WERI-Rb-1 (cell line): ENCODE measurements at regions not wholly inside any gene's neighbourhood (a gene's known extent, or its start where the extent isn't known, plus 50 kb on each side); places are given as distances from the start of the nearest gene placed in this dataset.
"Not testable (repeated sequence)": the region's sequence is repeated elsewhere in the genome, so short reads cannot be mapped to it uniquely, and the experiment has no call there.

Experiments
- DNase-seq: peaks from one replicate; pipeline ENCODE4 v3.0.0-alpha.2; 2020
- H3K27ac ChIP-seq: fragments of 250-450 bp; sonication (Bioruptor Pico); 2 replicates; pipeline ENCODE4 v1.5.1; 2020; ENCODE audit warnings: mild to moderate bottlenecking, moderate library complexity
- H3K27me3 ChIP-seq: fragments of 250-450 bp; sonication (Bioruptor Pico); 2 replicates; pipeline ENCODE4 v1.5.1; 2021; ENCODE audit warnings: mild to moderate bottlenecking, low read depth, moderate library complexity; ENCODE audit not compliant: insufficient read depth, severe bottlenecking
- H3K36me3 ChIP-seq: fragments of 250-450 bp; sonication (Bioruptor Pico); 2 replicates; pipeline ENCODE4 v1.5.1; 2020; ENCODE audit warnings: mild to moderate bottlenecking, moderate library complexity
- H3K4me3 ChIP-seq: 2 replicates; pipeline ENCODE4 v1.5.1; 2011; ENCODE audit warnings: low read depth, mild to moderate bottlenecking, control low read depth, low read length
- H3K9me3 ChIP-seq: fragments of 250-450 bp; sonication (Bioruptor Pico); 2 replicates; pipeline ENCODE4 v1.5.1; 2021; ENCODE audit warnings: mild to moderate bottlenecking, moderate library complexity; ENCODE audit not compliant: severe bottlenecking
- TF ChIP-seq, protein P1 (sequence below): IDR thresholded peaks from 2 replicates; pipeline ENCODE4 v1.5.1; 2011; ENCODE audit warnings: low read depth, mild to moderate bottlenecking, control low read depth, inconsistent platforms, low read length

DNA sequence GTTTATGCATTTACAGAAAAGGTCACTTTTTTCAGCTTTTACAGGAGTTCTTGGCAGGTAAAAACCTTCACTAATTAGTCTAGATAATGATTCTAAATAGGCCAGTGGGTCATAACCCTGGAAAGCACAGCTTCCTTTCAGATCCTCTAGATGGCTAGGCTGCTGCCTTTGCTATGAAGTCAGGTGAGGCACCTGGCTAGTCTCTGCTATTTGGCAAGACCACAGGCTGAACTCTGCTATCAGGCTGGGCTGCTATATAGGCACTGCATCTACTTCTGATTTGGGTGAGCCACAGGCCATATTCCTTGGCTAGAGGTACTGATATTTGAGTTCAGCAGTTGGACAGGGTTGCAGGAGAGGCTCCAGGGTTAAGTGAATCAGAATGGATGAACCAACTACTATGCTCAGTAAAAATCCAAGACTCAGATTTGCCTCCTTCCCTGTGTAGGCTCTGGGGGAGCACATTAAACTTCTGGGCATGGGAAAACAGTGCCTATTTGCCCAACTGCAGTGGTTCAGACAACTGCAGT lies 665.7 kb upstream of the TBL1XR1 start:
- H3K27ac ChIP-seq: no peak overlapping the region
- no peak overlapping the region for H3K4me3 ChIP-seq
- no peak for DNase-seq
- peaks cover 27% of the 10 kb centered on the region for H3K9me3 ChIP-seq
- H3K27me3 ChIP-seq: no peaks in the 10 kb centered on the region
- H3K36me3 ChIP-seq: no peaks in the 10 kb centered on the region
- TF ChIP-seq, protein P1, sequence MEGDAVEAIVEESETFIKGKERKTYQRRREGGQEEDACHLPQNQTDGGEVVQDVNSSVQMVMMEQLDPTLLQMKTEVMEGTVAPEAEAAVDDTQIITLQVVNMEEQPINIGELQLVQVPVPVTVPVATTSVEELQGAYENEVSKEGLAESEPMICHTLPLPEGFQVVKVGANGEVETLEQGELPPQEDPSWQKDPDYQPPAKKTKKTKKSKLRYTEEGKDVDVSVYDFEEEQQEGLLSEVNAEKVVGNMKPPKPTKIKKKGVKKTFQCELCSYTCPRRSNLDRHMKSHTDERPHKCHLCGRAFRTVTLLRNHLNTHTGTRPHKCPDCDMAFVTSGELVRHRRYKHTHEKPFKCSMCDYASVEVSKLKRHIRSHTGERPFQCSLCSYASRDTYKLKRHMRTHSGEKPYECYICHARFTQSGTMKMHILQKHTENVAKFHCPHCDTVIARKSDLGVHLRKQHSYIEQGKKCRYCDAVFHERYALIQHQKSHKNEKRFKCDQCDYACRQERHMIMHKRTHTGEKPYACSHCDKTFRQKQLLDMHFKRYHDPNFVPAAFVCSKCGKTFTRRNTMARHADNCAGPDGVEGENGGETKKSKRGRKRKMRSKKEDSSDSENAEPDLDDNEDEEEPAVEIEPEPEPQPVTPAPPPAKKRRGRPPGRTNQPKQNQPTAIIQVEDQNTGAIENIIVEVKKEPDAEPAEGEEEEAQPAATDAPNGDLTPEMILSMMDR: no peak

GRCh38 chr3:177871267-177871666 lies 665.0 kb upstream of the KCNMB2 start:
- H3K27ac ChIP-seq, H3K4me3 ChIP-seq, DNase-seq, H3K36me3 ChIP-seq, H3K27me3 ChIP-seq: not testable (repeated sequence)
- peaks cover 14% of the 10 kb centered on the region for H3K9me3 ChIP-seq

DNA sequence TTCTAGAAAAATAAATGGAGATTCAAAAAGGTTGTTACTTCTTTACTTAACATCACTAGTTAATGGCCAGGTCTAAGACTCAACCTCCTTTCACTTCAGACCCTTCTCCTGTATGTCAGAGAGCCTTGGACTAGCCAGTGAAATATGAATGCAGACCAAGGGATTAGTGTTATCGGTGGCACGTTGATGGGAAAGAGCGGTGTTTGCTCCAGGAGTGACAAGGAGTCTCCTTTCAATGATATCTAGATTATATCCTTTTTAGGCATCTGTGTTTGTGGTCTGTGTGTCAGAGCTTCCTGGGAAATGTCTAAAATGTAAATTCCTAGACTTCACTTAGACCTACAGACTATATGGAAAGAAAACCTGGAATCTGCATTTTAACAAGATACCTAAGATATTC lies 658.0 kb upstream of the KCNMB2 start:
- no peaks in the 10 kb centered on the region for H3K27me3 ChIP-seq
- no peaks in the 10 kb centered on the region for H3K36me3 ChIP-seq
- no peak overlapping the region for H3K4me3 ChIP-seq
- H3K9me3 ChIP-seq: peaks cover 3% of the 10 kb centered on the region
- H3K27ac ChIP-seq: no peak overlapping the region
- DNase-seq: no peak
- TF ChIP-seq, protein P1: no peak

DNA sequence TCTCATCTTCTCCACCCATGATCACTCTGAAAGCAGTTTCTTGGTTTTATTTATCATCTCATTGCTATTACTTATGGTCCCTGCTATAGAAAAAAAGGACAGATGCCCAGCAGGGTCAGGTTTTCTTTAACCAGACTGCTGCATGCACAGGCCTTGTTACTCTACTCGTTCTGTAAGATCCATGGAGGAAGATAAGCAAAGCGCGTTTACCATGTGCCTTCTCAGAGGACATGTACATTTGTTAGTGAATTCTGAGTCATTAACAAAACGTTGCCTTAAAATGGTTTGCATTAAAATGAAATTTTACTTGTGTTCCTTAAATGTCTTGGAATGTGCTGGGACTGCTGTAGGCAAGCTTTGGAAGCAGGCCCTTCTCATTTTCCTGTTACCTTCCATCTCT lies 657.3 kb upstream of the KCNMB2 start:
- H3K27me3 ChIP-seq: no peaks in the 10 kb centered on the region
- DNase-seq: no peak
- no peak overlapping the region for H3K4me3 ChIP-seq
- no peaks in the 10 kb centered on the region for H3K36me3 ChIP-seq
- no peak overlapping the region for H3K27ac ChIP-seq
- H3K9me3 ChIP-seq: peaks cover 3% of the 10 kb centered on the region
- TF ChIP-seq, protein P1: no peak

DNA sequence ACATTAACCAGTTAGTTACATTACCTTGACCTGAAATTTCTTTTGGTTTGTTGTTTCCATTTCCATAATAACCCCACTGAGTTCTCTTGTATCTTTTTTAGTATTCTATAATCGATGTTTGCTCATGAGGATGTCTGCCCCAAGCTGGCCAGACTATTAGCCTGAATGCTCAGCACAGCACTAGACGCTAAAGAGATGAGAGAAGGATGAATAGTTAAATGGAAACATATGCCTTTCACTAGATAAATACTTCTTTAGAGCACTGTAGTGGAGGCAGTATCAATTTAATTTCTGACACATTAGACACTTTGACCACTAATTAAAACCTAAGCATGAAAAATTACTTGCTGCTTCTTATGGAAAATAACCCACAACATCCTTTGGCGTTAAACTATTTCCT lies 654.9 kb upstream of the KCNMB2 start:
- Histone ChIP-seq H3K9me3 (peaks cover 3% of the 10 kb centered on the region), H3K4me3 (no peak overlapping the region), H3K36me3 (no peaks in the 10 kb centered on the region), H3K27ac (no peak overlapping the region), H3K27me3 (no peaks in the 10 kb centered on the region)
- no peak for DNase-seq
- TF ChIP-seq, protein P1: no peak

GRCh38 chr3:177882124-177882648 lies 654.0 kb upstream of the KCNMB2 start:
- H3K4me3 ChIP-seq: no peak overlapping the region
- TF ChIP-seq, protein P1: no peak

More at GRCh38 chr3:177882124-177882648, 654.0 kb upstream of the KCNMB2 start:
- no peak for DNase-seq
- Histone ChIP-seq H3K9me3 (peaks cover 3% of the 10 kb centered on the region), H3K27ac (no peak overlapping the region), H3K27me3 (no peaks in the 10 kb centered on the region), H3K36me3 (no peaks in the 10 kb centered on the region)
